Ammon's horn (tissue), 1 donor: ENCODE measurements at regions not wholly inside any gene's neighbourhood (a gene's known extent, or its start where the extent isn't known, plus 50 kb on each side); places are given as distances from the start of the nearest gene placed in this dataset.

Experiments used
- DNase-seq: peaks from one replicate; pipeline ENCODE4 v3.0.0-alpha.2; 2016; ENCODE audit warnings: low spot score

DNA sequence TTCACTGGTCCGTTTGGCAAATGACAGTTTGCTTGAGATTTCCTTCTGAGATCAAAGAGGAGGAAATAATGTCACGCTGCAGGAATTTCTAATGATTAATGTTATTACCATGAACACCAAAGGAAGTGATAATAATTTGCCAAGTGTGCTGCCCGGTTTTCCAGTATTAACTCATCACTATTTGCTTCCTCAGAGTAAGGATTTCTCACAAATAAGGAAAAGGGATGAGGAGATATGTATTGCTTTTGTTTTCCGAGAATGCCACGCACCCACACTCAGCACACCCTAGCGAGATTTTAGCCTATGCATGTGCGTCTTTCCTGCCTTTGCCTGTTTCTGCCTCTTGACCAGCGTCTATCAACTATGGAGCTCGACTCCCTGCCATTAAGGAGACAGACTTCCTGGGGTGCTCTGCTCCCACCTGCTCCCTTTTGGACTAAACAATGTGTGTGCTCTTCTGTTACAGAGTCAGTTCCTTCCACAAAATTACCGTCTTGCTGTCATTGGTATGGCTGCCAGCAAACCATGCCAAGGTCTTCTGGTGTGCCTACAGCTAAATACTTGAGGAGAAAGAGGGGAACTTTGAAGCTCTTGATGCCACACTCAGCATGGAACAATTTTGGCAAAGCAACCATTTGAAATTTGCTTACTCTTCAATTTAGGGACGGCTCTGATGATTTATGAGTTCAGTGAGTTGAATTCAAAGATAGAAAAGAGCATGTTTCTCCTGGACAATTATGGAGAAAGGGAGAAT is 393.1 kb upstream of the ZFP42 start:
- no peak for DNase-seq

DNA sequence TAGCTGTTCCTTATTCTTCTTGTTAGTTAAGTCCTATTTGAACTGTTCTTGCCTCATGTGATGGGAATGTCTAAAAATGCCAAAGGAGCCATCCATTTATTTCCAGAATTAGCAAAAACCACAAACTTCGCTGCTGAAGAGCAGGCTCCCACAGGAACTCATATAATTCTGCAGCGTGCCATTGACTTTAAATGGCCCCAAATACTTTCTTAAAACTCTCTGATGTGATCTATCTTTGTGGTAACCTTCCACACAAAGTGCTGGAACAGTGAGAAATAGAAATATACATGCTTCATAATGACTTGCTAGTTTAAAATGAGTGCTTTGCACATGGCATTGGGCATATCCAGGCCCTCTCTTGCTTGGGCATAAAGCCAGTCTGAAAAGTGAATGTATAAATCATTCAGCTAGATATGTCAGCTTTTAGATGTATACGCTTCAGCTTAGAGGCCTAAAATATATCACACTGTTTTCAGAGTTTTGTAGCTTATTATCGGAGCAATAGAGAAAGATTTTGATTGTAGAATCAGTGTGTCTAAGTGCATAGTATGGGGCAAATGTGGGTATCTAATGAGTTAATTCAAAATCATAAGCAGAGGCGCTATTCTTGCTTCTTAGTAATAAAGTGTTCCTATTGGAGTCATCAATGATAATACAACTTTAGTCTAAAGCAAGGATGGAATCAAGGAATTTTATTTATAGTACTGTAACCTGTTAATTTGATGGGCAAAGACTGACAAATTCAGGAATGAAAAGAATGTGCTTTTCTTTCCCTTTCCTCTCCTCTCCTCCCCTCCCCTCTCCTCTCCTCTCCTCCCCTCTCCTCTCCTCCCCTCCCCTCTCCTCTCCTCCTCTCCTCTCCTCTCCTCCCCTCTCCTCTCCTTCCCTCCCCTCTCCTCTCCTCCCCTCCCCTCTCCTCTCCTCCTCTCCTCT is 392.2 kb upstream of the ZFP42 start:
- DNase-seq, result no peak

DNA sequence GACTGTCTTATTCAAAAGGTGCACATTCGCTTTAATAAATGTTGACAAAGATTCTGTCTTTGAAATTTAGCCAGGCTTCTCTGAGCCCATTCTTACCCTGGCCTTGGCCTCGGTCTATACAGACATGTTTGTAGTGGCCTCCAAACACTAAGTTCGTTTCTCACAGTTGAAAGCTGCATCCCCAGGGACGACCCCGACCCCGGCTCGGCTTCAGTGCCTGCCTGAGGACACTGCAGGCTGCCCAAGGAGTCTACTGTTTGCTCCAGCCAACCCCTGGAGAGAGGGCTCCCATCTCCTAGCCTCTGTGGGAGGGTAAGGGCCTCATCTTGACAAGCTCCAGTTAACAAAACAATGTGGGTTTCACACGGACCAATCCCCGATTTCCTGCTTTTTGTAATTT is 390.6 kb upstream of the ZFP42 start:
- DNase-seq, result no peak

DNA sequence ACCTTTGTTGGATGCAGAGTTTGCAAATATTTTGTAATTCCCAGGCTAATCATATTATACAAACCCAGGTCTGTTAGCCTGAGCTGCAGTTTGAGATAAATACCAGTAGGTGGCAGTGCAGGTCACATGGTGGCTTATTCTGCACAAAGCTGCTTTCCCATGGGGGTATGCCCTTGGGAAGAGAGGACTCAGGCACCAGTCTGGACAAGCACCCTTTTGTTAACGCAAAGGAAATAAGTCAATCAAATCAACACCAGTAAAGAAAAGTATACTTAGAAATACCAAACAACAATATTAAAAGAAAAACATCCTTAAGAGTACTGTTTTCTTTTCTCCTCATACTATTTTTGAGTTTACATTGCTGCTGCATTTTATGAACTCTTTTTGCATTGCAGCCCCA is 389.0 kb upstream of the ZFP42 start:
- DNase-seq, result peak; percentile 65

DNA sequence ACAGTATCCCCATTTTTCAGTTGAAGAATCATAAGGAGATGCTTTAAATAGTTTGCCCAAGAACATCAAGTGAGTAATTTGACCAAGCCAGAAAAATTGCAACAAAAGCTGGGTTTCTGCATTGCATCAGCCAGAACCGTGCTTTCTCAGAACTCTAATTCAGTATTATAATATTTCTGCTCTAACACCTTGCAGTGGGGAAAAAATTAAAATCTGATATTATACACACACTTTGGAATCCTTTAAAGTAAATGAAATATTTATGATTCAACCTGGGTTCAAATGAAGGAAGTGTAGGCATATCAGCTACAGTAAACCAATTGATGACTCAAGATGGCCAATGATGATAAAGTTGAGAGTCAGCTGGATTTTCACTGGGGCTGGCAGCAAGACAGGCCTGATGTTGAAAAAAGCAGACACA is 387.6 kb upstream of the ZFP42 start:
- no peak for DNase-seq

DNA sequence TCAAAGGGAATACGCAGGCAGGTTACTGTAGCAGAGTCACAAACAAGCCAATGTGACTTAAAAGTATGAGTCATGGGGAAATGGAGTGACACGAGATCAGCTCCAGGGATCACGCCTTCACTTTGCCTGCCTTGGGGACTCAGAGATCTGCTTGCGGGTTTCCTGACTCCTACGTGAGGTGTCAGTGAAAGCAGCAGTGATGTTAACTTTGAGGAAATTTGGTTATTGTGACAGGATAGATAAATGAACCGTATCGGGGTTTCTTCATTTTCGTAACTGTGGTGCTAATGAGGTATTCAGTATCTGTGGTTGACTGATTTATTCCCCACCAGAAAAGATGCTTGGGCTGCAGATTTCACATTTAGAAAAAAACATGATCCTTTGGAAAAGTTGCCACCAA is 383.3 kb upstream of the ZFP42 start:
- DNase-seq, result no peak

DNA sequence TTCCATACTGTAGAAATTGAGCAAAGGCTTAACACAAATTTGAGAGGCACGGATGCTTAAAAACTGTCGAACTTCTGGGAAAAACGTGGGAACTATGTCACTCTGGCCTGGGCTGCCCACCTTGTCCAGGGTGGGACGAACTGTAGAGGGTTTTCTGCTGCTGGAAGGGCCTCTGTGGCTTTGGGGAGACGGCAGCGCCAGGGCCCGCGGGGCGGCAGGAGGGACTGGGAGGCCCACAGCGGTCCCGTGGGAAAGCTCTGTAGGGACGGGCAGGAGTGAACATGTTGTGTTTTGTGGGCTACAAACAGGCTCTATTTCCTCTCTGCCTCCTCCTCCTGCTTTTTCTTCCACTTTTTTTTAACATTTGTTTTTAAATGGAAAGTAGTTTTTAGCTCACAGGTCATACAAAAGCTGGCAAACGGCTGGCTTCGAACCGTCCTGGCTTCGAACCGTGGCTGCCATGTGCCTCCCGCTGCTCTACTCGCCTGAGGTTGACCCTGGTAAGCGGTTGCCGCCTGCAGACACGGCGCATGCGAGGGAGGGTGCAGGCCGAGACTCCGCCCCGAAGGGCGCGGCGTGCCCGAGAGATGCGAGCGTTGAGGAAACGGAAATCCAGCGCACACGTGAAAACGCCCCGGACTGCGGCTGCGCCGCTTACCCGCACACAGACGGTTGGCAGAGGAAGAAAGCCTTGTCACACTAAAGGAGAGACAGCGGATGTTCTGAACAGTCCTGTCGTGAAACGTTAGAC is 382.3 kb upstream of the ZFP42 start:
- DNase-seq, result no peak

DNA sequence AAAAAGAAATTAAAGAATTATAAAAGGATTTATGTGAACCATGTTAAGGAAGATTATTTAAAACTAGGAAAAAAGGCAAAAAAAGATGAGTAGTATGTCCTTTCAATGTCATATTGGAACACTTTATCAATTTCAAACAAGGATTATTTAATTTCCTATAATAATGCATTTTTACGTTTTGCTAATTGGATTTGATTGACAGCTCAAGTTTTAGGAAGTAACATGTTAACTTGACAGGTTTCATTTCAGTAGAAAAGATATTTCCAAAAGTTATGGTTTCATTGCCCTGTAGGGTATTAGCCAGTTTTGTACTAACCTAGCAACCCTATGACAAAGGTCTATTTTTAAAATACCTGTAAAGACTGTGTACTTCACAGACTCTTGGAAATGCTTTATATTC is 379.6 kb upstream of the ZFP42 start:
- DNase-seq, result no peak

DNA sequence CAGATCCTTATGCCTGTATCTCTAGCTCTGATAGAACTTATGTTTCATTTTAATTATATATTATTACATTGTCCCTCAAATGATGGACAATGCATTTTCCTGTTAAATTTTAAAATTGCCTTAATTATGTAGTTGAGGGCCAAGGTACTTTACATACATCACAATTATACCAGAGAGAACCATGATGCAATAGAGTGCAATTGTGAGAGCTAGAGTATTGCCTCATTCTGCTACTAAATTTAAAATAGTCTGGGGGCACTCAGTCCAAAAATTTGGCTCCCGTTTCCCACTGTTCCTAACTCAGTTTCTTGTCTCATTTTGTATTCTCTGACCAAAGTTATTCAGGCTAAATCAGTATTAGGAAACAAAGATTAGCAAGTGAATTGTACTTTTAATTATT is 378.5 kb upstream of the ZFP42 start:
- no peak for DNase-seq

DNA sequence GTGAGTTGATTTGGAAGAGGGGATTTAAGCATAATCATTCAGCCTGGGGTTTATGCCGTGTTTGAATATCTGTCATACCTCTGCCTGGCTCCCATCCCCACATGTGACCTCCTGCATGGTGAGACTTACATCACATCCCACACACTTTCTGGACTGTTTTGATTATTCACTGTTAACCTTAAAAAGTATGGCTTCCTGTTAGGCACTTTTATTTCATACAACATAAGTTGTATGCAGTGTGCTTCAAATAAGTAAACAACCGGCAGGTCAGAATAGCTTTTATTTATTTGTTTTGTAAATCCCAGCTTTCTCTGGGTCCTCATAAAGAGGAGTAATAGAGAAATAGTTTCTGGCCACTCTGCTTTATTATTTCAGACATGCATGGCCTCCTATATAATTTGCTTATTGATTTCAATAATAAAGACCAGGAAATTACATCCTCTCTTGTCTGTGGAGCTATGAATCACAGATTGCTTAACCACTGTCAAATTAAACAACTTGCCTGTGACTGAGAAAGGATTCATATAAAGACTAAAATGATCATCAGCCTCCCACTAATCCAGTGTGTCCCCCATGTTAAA is 376.8 kb upstream of the ZFP42 start:
- no peak for DNase-seq

DNA sequence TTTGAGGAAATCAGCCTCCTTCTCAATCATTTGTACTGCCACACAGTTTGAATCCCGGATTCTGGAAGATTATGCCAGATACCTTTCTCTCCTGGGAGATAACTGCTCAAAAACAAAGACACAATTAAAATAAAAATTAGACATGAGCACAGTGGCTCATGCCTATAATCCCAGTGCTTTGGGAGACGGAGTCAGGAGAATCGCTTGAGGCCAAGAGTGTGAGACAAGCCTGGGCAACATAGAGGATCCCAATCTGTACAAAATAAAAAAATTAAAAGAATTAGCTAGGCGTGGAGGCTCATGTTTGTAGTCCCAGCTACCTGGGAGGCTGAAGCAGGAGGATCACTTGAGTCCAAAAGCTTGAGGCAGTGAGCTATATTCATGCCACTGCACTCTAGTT is 376.3 kb upstream of the ZFP42 start:
- no peak for DNase-seq

DNA sequence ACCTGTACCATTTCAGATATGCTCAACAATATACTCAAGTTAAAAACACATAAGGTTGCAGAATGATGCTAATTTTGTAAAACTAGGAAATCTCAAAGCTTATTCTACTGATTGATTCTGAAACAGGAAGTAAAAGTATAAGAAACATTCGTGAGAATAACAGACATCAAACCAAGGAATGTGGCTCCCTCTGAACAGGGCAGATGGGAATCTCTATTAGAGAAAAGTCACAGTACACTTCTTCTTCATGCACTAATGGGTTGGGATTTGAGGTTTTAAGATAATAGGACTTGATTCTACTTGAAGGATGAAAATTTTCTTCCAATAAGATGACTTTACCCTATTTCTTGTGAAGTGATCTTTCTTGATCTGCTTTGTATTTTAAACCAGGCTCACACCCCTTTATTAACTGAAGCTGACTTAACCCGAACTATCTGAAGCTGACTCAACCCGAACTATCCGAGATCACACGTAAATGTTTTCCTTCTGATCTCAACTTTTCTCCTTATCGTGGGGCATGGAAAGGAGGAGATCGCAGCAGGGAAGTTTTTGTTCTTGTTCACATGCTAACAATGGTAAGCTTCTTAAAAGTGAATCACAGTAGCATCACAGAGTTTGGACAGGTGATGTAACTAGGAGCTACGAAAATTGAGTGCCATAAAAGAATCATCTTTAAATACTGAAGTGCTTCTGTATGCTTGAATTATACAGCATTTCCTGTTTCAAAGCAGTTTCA is 363.1 kb upstream of the ZFP42 start:
- no peak for DNase-seq

DNA sequence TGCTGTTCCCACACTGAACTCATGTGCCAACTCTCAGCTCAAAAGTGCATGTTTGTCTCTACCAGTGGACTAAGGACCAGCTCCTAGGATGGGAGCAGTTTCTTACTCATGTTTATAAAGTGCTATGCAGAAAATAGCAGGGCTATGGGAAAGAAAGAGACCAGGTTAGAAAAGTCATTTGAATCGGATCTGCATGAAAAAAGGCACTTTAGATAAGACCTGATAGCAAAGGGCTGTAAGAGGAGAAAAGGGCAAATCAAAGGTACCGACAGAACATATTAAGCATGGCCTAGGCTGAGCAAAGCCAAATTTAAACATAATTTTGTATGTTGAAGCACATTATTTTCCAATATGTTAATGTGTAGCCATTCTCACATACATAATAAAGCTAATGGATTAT is 362.3 kb upstream of the ZFP42 start:
- no peak for DNase-seq

DNA sequence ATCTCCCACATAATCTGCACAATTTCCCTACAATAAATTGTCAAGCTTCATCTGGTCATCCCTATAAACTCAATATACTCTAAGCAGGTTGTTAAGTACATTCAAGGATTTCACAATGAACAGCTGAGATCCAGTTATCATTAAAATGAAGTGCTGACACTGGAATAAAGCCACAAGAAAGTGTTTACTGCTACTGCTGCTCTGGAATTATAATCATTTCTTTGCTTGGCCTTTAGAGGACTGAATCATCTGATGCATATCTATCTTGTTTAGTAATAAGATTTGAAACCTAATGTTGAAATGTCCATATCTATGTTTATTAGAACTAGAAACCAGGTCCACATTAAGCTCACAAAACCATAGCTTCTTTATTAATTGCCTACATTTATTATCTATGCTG is 338.6 kb upstream of the ZFP42 start:
- DNase-seq, result no peak

DNA sequence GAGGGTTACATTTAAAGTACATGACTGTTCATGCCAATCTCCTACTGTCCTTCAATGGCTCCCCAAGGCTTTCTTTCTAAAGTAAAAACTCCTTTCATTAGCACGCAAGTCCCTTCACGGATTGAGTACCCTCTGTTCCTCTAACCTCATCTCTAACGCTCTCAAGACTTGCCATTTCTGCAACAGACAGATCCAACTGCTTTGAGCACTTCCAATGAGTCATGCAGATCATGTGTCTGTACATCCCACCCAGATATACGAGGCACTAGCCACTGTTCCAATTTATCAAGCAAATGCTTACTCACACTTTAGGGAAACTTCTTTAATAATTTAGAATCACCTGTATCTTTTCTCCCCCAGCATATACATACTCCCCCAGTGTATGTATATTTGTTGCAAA is 332.5 kb upstream of the ZFP42 start:
- no peak for DNase-seq

DNA sequence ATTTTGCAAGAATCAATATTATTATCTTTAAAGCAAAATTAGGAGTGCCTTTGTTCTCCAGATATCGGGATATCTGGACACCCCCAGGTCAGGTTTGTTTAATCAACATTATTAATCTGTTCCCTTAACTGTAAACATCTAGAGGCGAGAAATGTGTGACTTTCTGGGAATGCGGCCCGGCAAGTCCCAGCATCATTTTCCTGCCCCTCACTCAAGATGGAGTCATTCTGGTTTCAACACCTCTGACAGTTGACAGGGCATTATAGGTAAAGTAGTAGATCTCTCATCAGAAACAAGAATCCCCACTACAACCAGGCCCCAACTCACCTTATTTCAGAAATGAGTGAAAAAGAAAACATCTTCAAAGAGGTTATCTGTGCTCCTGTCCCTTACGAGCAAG is 331.6 kb upstream of the ZFP42 start:
- DNase-seq, result no peak

DNA sequence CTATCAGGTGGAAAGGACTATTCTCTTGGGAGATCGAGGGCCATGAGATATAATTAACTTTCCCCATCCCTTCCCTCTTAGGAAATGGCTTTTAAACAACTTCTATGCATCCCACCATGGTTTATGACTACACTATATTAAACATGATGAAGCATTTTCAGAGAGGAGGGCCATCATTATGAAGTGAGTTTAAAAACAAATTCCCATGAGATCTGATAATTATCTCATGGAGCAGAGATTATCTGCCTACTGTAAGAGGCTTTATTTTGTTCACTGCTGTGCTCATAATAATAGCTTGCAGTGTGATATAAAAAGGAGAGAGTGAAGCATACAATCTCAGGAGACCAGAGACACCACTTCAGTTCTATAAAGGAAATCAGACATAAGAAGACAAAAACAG is 330.5 kb upstream of the ZFP42 start:
- no peak for DNase-seq

DNA sequence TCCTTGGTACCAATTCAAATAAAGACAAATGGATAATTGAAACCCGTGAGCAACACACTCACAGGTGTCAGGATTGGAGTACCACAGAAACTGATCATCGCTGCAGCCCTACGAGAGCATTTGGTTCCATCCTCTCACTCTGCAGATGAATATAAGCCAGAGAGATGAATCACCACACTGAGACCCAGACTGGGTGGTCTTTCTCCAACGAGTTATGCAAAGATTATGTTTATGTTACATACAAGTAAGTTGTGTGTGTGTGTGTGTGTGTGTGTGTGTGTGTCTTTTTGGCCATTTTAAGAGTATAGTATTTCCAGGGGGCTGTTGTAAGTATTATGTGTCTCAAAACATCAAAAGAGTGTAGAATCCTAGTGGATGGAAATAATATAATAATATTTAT is 329.5 kb upstream of the ZFP42 start:
- DNase-seq, result no peak

DNA sequence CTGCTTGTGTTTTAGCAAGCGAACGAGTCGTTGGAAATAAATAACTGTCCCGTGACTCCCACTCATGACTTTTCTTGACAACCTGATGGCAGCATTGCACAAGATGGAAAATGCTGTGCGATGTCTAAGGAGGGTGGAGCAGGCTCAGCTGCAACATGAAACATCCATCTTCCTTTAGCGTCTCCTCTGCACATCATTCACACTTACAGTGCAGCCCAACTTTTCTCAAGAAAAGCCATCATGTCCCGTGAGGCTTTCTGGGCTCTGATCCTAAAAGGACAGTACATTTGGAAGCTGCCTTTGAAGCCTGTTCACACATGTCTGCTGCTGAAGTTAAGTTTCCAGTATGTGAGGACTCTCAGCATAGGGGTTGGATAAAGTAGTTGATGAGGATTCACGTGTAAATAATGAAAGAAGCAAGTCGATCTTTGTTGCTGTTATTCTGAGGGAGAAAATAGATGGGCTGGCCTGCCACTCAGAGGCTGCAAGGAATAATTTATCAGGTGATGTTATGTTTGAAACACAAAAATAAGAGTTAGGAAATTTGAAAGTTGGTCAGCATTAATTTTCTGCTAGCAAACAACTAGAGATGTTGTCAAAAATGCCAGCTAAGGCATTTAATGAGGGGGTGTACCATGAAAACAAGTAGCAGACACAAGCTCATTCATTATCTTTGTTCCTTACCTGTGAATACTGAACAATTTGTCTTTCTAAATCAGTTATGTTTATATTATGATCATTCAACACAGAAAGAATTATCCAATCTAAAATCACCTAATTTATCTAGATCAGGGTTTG is 328.7 kb upstream of the ZFP42 start:
- DNase-seq, result peak; percentile 12

DNA sequence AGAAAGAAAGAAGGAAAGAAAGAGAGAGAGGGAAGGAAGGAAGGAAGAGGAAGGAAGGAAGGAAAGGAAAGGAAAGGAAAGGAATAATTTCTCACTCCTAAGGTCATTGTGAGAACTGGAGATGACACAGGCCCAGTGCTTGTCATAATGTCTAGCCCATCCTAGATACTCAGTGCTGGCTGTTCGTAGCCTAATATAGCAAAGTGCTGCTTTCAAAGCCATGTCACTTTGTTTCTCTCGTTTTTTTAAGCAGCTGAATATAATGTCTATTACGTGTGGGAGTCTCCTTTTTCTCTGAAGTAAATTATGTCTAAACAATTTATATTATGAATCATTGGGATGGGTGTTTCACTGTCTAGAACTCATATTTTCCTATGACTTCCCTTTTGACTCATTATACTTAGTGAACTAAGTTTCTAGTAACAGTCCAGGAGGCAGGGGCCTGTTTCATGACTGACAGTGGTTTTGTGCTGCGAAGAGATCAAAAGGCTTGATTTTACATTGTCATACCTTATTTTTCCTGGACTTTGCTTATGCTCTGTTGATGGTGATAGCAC is 327.0 kb upstream of the ZFP42 start:
- no peak for DNase-seq
